Prostate gland (tissue), 2 donors: ENCODE measurements at regions not wholly inside any gene's neighbourhood (a gene's known extent, or its start where the extent isn't known, plus 50 kb on each side); places are given as distances from the start of the nearest gene placed in this dataset.

Experiments used
- POLR2A ChIP-seq: fragments of 450-650 bp; IDR thresholded peaks from one replicate; pipeline ENCODE4 v1.6.1; 2016; ENCODE audit warnings: antibody characterized with exemption, mild to moderate bottlenecking
- POLR2AphosphoS5 ChIP-seq: sonication (generic); formaldehyde crosslinking; IDR thresholded peaks from one replicate; pipeline ENCODE4 v1.6.1; 2017; ENCODE audit warnings: antibody characterized with exemption
- TF ChIP-seq, protein P1 (sequence below), 4 experiments: fragments of 200-600 bp in 2 of 4; fragments of 450-650 bp in 2 of 4; sonication (generic) in 2 of 4; IDR thresholded peaks; 1 replicate in 3 of 4; 2 replicates in 1 of 4; pipeline ENCODE4 v1.5.1; 2016 to 2019; ENCODE audit warnings: antibody characterized with exemption in 4 of 4, mild to moderate bottlenecking in 2 of 4, moderate library complexity in 2 of 4

- TF ChIP-seq, protein P1, sequence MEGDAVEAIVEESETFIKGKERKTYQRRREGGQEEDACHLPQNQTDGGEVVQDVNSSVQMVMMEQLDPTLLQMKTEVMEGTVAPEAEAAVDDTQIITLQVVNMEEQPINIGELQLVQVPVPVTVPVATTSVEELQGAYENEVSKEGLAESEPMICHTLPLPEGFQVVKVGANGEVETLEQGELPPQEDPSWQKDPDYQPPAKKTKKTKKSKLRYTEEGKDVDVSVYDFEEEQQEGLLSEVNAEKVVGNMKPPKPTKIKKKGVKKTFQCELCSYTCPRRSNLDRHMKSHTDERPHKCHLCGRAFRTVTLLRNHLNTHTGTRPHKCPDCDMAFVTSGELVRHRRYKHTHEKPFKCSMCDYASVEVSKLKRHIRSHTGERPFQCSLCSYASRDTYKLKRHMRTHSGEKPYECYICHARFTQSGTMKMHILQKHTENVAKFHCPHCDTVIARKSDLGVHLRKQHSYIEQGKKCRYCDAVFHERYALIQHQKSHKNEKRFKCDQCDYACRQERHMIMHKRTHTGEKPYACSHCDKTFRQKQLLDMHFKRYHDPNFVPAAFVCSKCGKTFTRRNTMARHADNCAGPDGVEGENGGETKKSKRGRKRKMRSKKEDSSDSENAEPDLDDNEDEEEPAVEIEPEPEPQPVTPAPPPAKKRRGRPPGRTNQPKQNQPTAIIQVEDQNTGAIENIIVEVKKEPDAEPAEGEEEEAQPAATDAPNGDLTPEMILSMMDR (IDR thresholded peaks at IDR 0.05): no peak
- TF ChIP-seq POLR2A (no peak), POLR2AphosphoS5 (no peak)
These were observed 175.6 kb upstream of the ZC3H12A start for GRCh38 chr1:37298769-37299168.
